Central memory CD4-positive, alpha-beta T cell (primary cell): ENCODE measurements at regions not wholly inside any gene's neighbourhood (a gene's known extent, or its start where the extent isn't known, plus 50 kb on each side); places are given as distances from the start of the nearest gene placed in this dataset.

Experiments used
- DNase-seq: peaks from one replicate; pipeline ENCODE4 v3.0.0; 2022

- no peak for DNase-seq
Observed at GRCh38 chr3:178048768-178049167, 487.5 kb upstream of the KCNMB2 start.

GRCh38 chr3:178054471-178054870 lies 481.8 kb upstream of the KCNMB2 start:
- no peak for DNase-seq

- no peak for DNase-seq
Observed at GRCh38 chr3:178055939-178056338, 480.3 kb upstream of the KCNMB2 start.

- no peak for DNase-seq
Observed at GRCh38 chr3:178056868-178057267, 479.4 kb upstream of the KCNMB2 start.

DNA sequence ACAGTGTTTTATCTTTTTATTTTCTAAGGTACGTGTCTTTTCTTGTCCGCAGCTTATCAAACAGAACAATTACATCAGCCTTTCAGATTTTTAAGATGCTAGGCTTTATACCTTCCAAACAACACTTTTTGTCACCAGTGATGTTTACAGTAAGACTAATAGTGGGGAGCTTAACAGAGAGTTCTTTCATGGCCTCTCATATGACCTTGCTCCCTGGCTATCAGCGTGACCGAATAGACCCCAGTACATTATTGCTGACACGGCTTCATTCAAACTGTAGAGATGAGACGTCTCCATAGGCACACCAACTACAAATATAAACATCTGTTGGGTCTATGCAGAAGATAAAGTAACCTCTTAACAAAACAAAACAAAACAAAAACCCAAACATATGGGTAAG lies 477.6 kb upstream of the KCNMB2 start:
- DNase-seq, result no peak

DNA sequence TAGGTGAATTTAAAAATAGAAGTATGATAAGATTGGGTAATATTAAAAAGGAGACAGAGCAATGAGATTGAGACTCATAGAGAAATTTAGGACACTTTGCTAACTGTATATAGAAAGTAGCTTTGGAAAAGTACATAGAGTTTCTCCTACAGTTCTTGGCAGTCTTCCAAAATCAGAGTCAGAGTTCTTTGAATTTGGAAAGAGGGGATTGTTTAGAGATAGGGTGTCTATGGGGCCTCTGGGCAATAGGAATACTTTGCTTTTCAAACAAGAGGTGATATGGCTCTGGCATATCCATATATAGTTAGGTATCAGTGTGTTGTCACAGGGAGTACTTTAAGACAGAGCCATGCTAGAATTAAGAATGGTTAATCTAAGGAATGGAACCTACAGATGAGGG lies 477.1 kb upstream of the KCNMB2 start:
- no peak for DNase-seq

- DNase-seq, result no peak
Observed at GRCh38 chr3:178059836-178060235, 476.4 kb upstream of the KCNMB2 start.

GRCh38 chr3:178060407-178060806 lies 475.8 kb upstream of the KCNMB2 start:
- DNase-seq, result no peak

GRCh38 chr3:178062126-178062525 lies 474.1 kb upstream of the KCNMB2 start:
- no peak for DNase-seq

- no peak for DNase-seq
Observed at GRCh38 chr3:178063461-178063860, 472.8 kb upstream of the KCNMB2 start.

DNA sequence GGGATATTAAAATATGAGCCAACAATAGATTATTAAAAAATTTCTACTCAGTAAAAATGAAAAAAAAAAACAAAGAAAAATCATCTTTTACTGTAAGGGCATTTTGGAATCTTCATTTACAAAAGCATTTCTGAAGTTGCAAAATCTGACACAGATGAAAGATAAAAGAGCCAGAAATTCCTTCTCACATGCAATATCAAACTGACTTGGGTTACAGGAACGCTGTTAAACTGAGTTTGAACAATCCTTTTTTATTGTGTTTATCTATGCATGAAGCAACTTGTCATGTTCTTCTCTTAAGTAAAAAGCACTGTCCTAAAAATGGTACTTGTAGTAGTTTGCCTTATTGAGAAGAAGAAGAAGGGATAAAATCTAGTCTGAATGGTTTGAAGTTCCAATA lies 468.5 kb upstream of the KCNMB2 start:
- no peak for DNase-seq

DNA sequence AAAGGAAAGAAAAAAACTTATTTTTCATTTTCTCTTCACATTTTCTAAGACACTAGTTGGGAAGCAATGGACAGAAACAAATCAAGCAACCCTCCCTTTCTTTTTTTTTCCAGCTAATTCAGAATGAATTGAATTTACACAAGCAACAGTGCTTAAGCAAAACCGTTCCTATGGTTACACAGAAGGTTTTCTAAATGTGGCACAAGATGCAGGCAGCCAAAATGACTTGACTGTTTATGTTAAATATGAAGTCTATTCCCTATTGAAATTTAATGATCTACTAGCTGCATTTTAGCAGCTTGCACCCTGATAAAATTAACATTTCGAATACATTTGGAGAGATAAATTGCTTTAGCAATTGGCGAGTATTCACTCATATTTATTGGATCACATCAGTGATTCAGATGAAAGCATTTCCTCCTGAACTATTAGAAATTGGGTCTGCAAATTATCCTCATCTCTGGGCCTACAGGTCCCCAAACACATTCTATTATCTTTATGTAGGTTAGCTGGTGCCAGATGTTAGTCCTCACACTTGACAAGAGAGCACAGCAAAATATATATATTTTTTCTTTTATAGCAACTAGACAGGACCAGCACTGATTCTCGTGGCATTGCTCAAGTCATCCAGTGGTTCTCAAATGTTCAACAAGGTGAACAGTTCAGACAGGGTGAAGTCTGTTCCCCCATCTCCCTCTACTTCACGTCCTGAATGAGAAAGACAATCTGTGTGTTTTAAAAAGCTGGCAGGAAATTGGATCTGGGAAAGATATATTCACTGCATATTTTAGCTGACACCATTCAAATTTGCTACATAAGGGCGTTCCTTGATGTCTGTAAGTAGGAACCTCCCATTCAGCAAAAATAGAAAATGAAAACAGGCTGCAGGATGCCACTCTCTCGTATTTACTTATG lies 463.6 kb upstream of the KCNMB2 start:
- DNase-seq, result no peak

GRCh38 chr3:178073366-178073765 lies 462.9 kb upstream of the KCNMB2 start:
- no peak for DNase-seq

DNA sequence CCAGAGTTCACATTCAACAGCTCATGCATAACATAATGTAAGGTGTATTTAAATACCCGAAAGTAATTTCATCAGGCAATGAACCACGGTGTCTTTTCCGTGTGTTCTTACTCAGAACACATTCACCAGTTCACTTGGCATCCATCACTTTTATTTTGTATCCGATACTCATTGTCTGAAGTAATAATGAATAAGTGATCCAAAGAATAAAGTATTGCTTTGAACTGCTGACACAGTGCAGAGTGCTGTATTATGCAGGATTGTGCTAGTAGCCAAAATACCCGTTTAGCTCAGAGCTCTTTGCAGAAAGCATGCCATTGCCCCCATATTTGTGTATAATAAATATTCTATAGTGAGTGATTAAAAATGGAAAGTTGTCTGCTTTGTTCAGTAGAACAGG lies 460.9 kb upstream of the KCNMB2 start:
- DNase-seq, result no peak

GRCh38 chr3:178078953-178079352 lies 457.3 kb upstream of the KCNMB2 start:
- no peak for DNase-seq

DNA sequence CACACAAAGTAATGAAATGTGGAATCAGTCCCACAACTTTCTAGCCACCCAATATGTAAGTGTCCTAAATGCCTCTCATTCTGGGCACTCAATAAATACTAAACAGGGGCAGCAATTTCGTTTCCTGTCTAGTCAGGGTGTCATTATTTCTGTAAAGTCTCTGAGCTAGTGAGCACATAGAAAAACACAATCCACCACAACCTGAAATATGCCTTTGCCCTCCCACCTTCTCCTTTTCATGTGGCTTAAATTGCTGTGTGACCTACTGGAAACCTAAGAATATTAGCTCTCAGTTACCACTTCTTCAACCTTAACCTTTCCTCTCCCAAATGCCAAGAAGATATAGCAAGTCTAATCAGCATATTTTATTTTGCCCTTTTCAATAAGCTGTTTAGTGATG lies 456.3 kb upstream of the KCNMB2 start:
- no peak for DNase-seq

DNA sequence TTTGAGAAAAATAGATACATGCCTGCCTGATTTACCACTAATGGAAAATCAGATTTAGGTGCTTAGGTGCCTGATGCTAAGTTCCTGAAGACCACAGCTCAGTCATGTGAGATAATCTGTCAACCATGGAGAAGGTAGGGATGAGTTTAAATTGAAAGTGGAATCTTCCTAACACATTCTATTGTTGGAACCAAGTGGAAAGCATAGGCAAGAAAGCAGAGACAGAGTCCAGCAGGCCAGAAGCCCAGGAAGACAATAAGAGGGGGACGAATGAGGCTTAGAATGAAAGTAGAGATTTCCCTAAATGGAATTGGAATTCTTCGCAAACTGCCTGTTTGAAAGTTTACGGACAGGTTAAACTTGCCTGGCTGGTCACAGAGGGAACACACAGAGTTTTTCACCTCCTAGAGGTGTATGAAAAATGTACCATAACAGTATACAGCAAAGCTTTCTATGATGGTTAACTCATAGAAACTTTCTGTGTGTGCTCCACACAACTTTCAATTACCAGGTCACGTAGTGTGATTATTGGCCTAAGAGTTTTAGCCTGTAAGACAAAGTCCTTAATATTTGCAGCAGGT lies 453.8 kb upstream of the KCNMB2 start:
- no peak for DNase-seq

GRCh38 chr3:178083906-178084866 lies 452.1 kb upstream of the KCNMB2 start:
- no peak for DNase-seq

DNA sequence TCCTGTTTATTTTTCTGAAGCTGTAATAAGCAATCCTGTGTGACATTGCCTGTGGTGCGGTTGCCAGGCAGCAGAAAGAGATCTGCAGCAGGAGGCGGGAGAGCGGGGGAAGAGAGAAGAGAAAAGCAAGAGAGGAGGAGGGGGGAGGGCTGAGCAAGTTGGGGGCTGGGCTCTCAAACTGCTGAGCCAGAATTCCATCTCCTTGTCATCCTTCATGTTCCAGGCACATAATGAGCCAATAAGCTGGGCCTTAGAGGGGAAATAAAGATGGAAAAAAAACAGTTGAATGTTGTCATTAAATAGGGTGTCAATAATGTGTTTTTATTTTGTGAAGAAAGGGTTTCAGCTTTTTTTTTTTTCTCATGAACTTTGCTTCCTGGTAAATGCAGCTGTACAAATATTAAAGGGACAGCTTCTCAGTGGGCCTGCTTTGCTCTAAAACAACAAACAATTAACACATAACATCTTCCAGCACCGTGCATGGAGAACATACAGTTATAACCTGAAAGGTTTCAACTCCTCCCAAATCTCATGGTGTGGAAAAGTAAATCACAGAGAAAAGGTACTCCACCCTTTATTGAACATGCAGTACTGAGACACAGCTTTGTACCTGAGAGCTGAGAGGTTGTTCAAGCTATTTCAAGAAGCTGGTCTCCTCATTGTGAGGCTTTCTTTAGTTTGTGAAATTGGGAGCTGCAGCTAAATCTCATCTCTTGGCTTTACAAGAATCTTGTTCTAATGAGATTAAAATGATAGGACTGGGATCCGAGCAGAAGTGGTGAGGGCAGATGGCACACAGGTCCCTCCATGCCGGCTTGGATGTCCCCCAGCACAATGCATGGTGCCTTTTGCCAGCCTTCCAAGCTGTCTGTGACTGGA lies 451.1 kb upstream of the KCNMB2 start:
- peak; percentile 56 for DNase-seq

- no peak for DNase-seq
Observed at GRCh38 chr3:178085817-178086123, 450.5 kb upstream of the KCNMB2 start.

DNA sequence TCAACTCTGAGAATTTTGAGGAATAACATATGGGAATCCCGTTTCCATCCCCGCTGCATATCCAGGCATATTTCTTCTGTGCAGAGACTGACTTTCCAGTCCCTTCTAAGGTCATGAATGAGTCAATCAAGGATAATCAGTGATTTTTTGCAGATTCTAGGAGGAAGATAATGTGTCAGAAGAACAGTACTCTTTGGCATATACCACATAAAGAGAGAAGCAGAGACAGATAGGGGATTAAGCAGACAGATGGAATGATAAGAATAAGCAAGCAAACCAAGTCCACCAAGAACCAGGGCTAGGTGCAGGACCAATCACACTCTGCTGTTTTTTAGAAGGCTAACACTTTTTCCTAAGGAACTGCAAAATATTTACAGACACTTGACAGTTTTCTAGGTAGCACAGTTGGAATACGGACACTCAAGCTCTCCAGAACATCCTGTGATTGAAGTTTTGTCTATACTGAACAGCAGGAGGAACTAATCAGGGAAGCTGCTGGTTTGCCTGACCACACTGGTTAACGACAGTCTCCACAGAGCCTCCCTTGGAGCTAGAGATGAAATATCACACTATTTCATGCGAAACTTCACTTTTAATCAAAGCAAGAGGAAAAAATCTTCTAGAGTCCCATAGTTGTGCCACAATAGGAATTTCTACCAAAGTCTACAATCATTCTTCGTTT lies 450.0 kb upstream of the KCNMB2 start:
- DNase-seq, result no peak

DNA sequence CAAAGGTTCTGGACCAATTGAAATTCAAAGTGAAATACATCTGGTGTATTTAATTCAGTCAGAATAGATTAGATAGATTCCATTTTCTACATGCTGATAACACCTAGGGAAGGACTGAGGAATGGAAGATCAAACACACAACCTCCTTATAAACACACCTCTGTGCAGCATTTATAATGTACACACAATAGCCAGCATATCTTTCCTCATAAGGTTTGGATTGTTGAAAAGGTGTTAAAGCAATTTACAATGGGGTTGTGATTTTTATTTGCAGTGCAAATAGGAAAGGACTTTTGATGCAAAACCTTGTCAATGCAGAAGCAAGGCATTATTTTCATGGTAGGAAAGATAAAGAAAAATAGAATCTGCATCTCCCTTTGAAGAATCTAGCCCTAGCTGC lies 448.9 kb upstream of the KCNMB2 start:
- DNase-seq, result no peak
